CD4-positive, CD25-positive, alpha-beta regulatory T cell (primary cell): ENCODE measurements at regions not wholly inside any gene's neighbourhood (a gene's known extent, or its start where the extent isn't known, plus 50 kb on each side); places are given as distances from the start of the nearest gene placed in this dataset.

ENCODE experiments used
- ATAC-seq, 2 donors: fragments of 150-1000 bp; cut with Tn5 transposase; one replicate each; pipeline ENCODE4 v1.10.0; 2021; ENCODE audit warnings: low read depth in 2 of 2, moderate number of reproducible peaks in 2 of 2, moderate library complexity in 1 of 2
- DNase-seq, 3 donors: peaks; one replicate each; pipeline versions ENCODE4 v3.0.0 to v3.0.0-alpha.2; 2012 to 2022; ENCODE audit warnings: mixed read lengths in 1 of 3
- H3K27ac ChIP-seq: one replicate; pipeline ENCODE4 v1.7.0; 2013; ENCODE audit warnings: mild to moderate bottlenecking, low read length; ENCODE audit not compliant: insufficient read depth, poor library complexity, severe bottlenecking
- H3K27me3 ChIP-seq: one replicate; pipeline ENCODE4 v1.7.0; 2013; ENCODE audit warnings: low read length; ENCODE audit not compliant: control insufficient read depth, insufficient read depth
- H3K36me3 ChIP-seq: one replicate; pipeline ENCODE4 v1.7.0; 2013; ENCODE audit warnings: mild to moderate bottlenecking, low read length, moderate library complexity; ENCODE audit not compliant: control insufficient read depth, insufficient read depth
- H3K4me1 ChIP-seq: 2 replicates; pipeline ENCODE4 v1.7.0; 2013; ENCODE audit warnings: mild to moderate bottlenecking, low read length; ENCODE audit not compliant: insufficient read depth, control insufficient read depth, poor library complexity, severe bottlenecking
- H3K4me3 ChIP-seq: one replicate; pipeline ENCODE4 v1.7.0; 2013; ENCODE audit warnings: low read depth, mild to moderate bottlenecking, low read length, moderate library complexity
- H3K9me3 ChIP-seq, 2 experiments: 1 replicate in 1 of 2; 2 replicates in 1 of 2; pipeline ENCODE4 v1.7.0; 2013; ENCODE audit warnings: low read length in 2 of 2, mild to moderate bottlenecking in 1 of 2, moderate library complexity in 1 of 2; ENCODE audit not compliant: control insufficient read depth in 2 of 2
- H3K27ac Mint-ChIP-seq, 3 donors: one replicate each; pipeline ENCODE4 v1.8.0; 2020 to 2022; ENCODE audit warnings: mild to moderate bottlenecking in 3 of 3, mixed read lengths in 3 of 3, moderate library complexity in 2 of 3
- H3K27me3 Mint-ChIP-seq: one replicate; pipeline ENCODE4 v1.8.0; 2022; ENCODE audit warnings: mild to moderate bottlenecking, mixed read lengths
- H3K36me3 Mint-ChIP-seq: one replicate; pipeline ENCODE4 v1.8.0; 2020; ENCODE audit warnings: mixed read lengths
- H3K4me1 Mint-ChIP-seq, 4 donors: one replicate each; pipeline ENCODE4 v1.8.0; 2020 to 2022; ENCODE audit warnings: mixed read lengths in 4 of 4, mild to moderate bottlenecking in 1 of 4
- H3K4me3 Mint-ChIP-seq, 4 donors: one replicate each; pipeline ENCODE4 v1.8.0; 2020 to 2022; ENCODE audit warnings: mild to moderate bottlenecking in 4 of 4, mixed read lengths in 4 of 4, moderate library complexity in 3 of 4
- H3K9me3 Mint-ChIP-seq, 7 donors: one replicate each; pipeline ENCODE4 v1.8.0; 2020 to 2022; ENCODE audit warnings: mixed read lengths in 7 of 7, mild to moderate bottlenecking in 3 of 7, moderate library complexity in 2 of 7

DNA sequence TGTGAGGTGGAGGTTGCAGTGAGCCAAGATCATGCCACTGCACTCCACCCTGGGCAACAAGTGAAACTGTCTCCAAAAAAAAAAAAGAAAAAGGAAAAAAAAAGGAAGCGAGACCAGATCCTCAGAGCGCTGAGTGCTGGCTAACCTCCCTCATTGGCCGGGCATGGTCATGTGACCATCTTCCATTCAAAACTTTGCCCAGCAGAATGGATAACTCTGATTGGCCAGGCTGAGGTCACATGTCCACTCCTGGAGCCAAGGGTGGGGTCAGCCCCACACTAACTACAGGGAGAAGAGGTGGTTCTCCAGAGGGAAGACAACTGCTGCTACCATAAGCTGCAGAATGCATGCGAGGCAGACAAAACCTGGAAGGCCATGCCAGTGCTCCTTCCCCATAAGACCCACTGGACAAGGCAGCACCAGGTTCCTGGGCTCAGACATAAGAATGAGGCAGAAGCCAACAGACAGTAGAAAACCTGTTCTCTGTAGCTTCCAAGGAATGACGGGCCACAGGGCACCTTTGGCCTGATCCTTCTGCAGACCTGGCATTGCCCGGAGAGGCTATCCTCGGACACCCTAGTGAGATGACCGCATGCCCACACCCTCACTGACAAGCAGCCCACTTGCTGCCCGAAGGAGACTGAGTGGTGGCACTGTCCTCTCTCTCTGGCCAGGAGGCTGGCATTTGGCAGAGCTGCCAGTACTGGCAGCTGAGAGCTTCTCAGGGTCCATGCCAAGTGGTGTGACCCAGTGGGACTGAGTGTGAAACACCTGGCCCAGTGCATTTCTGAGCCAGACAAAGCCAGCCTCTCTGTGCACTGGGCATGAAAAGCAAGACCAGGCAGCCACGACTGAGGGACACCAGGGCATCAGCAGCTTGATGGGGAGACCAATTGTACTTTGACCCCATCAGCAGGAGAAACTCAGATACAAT lies 311.9 kb upstream of the SULF2 start:
- Histone ChIP-seq H3K36me3 (no peaks in the 10 kb centered on the region), H3K9me3 (no peaks in the 10 kb centered on the region), H3K27me3 (no peaks in the 10 kb centered on the region), H3K4me3 (no peak overlapping the region), H3K27ac (no peak overlapping the region), H3K4me1 (no peaks in the 10 kb centered on the region)
- no peak overlapping the region for H3K4me3 Mint-ChIP-seq
- no peaks in the 10 kb centered on the region for H3K36me3 Mint-ChIP-seq
- ATAC-seq (no peak), DNase-seq (no peak)
- H3K27ac Mint-ChIP-seq, result no peak overlapping the region
- peaks cover 4% of the 10 kb centered on the region for H3K27me3 Mint-ChIP-seq
- peaks cover 0 to 1% (median 0%) of the 10 kb centered on the region in 7 donors for H3K9me3 Mint-ChIP-seq
- H3K4me1 Mint-ChIP-seq, result no peaks in the 10 kb centered on the region

DNA sequence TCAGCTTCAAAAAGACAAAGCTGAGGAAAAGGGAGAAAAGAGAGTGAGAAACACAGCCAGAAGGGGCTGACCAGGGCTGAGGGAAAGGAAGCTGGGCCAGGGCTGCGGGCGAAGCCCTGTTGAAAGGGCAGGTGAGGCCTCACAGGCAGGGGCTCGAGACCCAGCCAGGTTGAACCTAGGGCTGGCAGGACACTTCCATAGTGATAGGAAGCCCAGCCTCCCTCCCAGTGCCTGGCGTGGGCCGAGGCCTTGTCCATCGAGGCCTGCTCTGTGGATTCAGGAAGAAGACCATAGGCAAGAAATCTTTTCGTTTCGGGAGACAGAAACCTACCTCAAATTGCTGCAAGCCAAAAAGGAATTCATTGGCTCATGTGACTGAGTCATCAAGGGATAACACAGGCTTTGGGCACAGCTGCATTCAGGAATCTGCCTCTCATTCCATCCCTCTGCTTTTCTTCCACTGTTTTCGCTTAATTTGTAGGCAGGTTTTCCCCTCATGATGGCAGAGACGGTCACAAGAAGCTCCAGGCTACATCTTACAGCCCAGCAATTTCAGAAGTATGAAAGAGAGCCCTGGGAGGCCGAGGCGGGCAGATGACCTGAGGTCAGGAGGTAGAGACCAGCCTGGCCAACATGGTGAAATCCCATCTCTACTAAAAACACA lies 311.1 kb upstream of the SULF2 start:
- Mint-ChIP-seq H3K36me3 (no peaks in the 10 kb centered on the region), H3K4me1 (no peaks in the 10 kb centered on the region), H3K9me3 (peaks cover 0 to 1% (median 0%) of the 10 kb centered on the region in 7 donors), H3K27me3 (peaks cover 4% of the 10 kb centered on the region), H3K27ac (no peak overlapping the region), H3K4me3 (no peak overlapping the region)
- no peak overlapping the region for H3K27ac ChIP-seq
- H3K27me3 ChIP-seq, result no peaks in the 10 kb centered on the region
- no peaks in the 10 kb centered on the region for H3K9me3 ChIP-seq
- no peak overlapping the region for H3K4me3 ChIP-seq
- ATAC-seq (no peak), DNase-seq (no peak)
- H3K4me1 ChIP-seq, result no peaks in the 10 kb centered on the region
- H3K36me3 ChIP-seq, result no peaks in the 10 kb centered on the region

DNA sequence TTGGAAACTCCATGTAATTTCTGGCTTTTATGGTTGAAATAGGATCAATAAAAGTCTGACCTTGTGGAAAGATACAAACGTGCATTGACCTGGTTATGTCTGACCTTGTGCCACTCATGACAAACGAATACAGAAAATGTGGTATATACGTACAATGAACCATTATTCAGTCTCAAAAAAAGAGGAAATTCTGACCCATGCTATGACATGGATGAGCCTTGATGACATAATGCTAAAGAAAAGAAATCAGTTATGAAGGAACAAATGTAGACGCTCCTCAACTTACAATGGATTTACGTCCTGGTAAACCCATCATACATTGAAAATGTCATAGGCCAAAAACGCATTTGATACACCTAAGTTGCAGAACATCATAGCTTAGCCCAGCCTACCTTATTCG lies 309.7 kb upstream of the SULF2 start:
- H3K4me3 Mint-ChIP-seq, result no peak overlapping the region
- H3K36me3 ChIP-seq, result no peaks in the 10 kb centered on the region
- DNase-seq, result no peak
- H3K9me3 Mint-ChIP-seq, result peaks cover 0 to 1% (median 0%) of the 10 kb centered on the region in 7 donors
- H3K36me3 Mint-ChIP-seq, result no peaks in the 10 kb centered on the region
- no peak overlapping the region for H3K4me3 ChIP-seq
- no peaks in the 10 kb centered on the region for H3K27me3 Mint-ChIP-seq
- no peak overlapping the region for H3K27ac ChIP-seq
- peaks cover 4% of the 10 kb centered on the region for H3K27me3 ChIP-seq
- no peaks in the 10 kb centered on the region for H3K9me3 ChIP-seq
- ATAC-seq, result no peak
- no peaks in the 10 kb centered on the region for H3K4me1 Mint-ChIP-seq
- H3K27ac Mint-ChIP-seq, result no peak overlapping the region
- no peaks in the 10 kb centered on the region for H3K4me1 ChIP-seq

DNA sequence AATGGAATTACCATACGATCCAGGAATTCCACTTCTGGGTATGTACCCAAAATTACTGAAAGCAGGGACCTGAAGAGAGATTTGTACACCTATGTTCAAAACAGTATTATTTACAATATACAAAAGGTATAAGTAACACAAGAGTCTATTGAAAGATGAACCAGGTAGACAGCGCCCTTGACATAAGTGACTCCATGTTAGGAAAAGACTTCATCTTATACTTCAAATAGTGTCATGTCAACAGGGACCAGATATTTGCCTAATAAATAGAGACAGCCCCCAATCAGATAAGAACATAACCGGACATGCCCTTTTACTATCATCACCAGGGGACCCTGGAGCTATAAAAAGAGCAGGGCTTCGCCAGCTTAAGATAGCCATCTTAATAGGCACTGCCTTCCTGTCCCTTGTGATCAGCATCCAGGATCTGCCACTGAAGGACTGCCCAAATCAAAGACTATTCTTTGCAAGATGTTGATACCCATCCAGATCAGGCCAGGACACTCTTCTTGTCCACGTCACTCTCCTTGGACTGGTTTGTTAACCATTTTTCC lies 309.0 kb upstream of the SULF2 start:
- Histone ChIP-seq H3K4me1 (no peaks in the 10 kb centered on the region), H3K4me3 (no peak overlapping the region), H3K9me3 (no peaks in the 10 kb centered on the region), H3K27ac (no peak overlapping the region), H3K36me3 (no peaks in the 10 kb centered on the region), H3K27me3 (peaks cover 4% of the 10 kb centered on the region)
- H3K36me3 Mint-ChIP-seq, result no peaks in the 10 kb centered on the region
- no peak overlapping the region for H3K27ac Mint-ChIP-seq
- H3K27me3 Mint-ChIP-seq, result no peaks in the 10 kb centered on the region
- H3K4me1 Mint-ChIP-seq, result no peaks in the 10 kb centered on the region
- DNase-seq (no peak), ATAC-seq (no peak)
- H3K4me3 Mint-ChIP-seq, result no peak overlapping the region
- H3K9me3 Mint-ChIP-seq, result peaks cover 0 to 1% (median 0%) of the 10 kb centered on the region in 7 donors

DNA sequence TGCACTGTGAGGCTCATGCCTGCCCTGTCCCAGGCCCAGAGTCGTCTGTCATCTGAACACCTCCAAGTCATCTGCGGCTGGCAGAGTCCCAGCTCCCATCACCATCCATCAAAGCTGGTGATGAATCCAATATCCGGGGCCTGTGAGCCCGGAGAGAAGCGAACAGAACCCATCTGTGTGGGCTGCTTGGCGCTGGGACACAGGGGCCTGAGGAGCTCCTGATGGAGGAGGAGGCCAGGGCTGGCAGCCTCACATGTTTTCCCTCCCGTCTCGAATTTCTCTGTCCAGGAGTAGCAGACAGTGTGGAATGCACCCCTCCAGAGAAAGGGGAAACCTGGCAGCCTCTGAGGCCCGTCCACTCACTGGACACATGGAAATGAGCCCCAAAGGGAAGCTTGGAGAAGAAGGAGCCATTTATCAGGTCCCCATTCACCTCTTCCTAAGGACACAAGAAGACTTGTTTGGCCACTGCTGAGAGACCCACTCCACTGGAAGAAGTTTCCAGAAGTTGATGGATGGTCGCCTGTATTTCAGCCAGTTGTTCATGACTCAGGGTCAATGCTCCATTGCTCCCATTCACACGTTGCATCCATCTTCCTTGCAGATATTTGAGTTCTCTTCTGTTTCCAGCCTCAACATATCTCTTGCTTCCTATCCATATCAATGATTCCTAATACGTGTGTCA lies 307.5 kb upstream of the SULF2 start:
- Histone ChIP-seq H3K27ac (no peak overlapping the region), H3K27me3 (peaks cover 4% of the 10 kb centered on the region), H3K36me3 (no peaks in the 10 kb centered on the region), H3K4me3 (no peak overlapping the region), H3K4me1 (no peaks in the 10 kb centered on the region), H3K9me3 (no peaks in the 10 kb centered on the region)
- Mint-ChIP-seq H3K36me3 (no peaks in the 10 kb centered on the region), H3K4me1 (no peaks in the 10 kb centered on the region), H3K9me3 (peaks cover 0 to 1% (median 0%) of the 10 kb centered on the region in 7 donors), H3K27ac (no peak overlapping the region), H3K4me3 (no peak overlapping the region), H3K27me3 (no peaks in the 10 kb centered on the region)
- DNase-seq (no peak), ATAC-seq (no peak)

DNA sequence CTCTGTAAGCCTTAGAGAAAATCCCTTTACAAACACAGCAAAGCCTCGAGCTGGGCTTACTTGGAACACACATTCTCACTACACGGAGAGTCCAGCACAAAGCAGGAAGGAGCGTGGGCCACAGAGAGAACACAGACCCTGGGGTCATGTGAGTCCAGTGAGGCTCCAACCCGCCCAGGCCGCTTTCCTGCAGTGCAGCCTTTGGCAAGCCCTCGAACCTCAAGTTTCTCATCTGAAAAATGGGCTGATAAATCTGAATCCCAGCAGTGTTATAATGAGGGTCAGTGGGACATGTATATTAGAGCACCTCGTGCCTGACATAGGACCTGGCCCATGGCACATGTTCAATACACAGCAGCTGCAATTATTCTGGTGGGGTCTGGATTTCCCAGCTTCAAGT lies 305.5 kb upstream of the SULF2 start:
- no peaks in the 10 kb centered on the region for H3K4me1 Mint-ChIP-seq
- Histone ChIP-seq H3K9me3 (no peaks in the 10 kb centered on the region), H3K4me1 (no peaks in the 10 kb centered on the region), H3K27me3 (peaks cover 4% of the 10 kb centered on the region), H3K27ac (no peak overlapping the region), H3K36me3 (no peaks in the 10 kb centered on the region), H3K4me3 (no peak overlapping the region)
- no peak overlapping the region for H3K4me3 Mint-ChIP-seq
- H3K36me3 Mint-ChIP-seq, result no peaks in the 10 kb centered on the region
- no peaks in the 10 kb centered on the region for H3K27me3 Mint-ChIP-seq
- ATAC-seq (no peak), DNase-seq (no peak)
- H3K27ac Mint-ChIP-seq, result no peak overlapping the region
- peaks cover 0 to 1% (median 0%) of the 10 kb centered on the region in 7 donors for H3K9me3 Mint-ChIP-seq

DNA sequence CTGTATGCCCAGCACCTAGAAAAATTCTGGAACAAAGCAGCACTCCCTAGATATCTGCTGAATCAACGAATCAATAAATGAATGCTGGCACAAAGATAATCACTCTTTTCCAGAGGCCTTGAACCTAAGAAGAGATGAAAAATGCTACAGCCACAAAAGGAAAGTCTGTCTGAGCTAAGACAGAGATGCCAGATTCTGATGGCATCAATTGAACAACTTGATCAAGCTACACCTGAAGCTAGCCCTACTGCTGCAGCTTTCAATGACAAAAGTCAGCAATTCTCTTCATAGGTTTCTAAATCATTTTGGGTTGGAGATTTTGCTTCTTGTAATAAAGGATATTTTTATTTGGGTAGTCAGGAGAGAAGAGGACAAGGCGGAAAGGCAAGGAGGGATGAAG lies 305.0 kb upstream of the SULF2 start:
- H3K36me3 Mint-ChIP-seq, result no peaks in the 10 kb centered on the region
- no peaks in the 10 kb centered on the region for H3K9me3 ChIP-seq
- no peaks in the 10 kb centered on the region for H3K4me1 Mint-ChIP-seq
- no peak overlapping the region for H3K27ac Mint-ChIP-seq
- peaks cover 4% of the 10 kb centered on the region for H3K27me3 ChIP-seq
- no peaks in the 10 kb centered on the region for H3K4me1 ChIP-seq
- H3K27me3 Mint-ChIP-seq, result peaks cover 4% of the 10 kb centered on the region
- no peak overlapping the region for H3K4me3 ChIP-seq
- ATAC-seq (no peak), DNase-seq (no peak)
- no peaks in the 10 kb centered on the region for H3K36me3 ChIP-seq
- H3K9me3 Mint-ChIP-seq, result peaks cover 0 to 2% (median 0%) of the 10 kb centered on the region in 7 donors
- no peak overlapping the region for H3K27ac ChIP-seq
- H3K4me3 Mint-ChIP-seq, result no peak overlapping the region
